Stimulated activated CD8-positive, alpha-beta memory T cell treated with anti-CD3 and anti-CD28 coated beads, Interleukin-4, amount 100 ng/mL, for 1 hour (primary cell): ENCODE measurements at regions not wholly inside any gene's neighbourhood (a gene's known extent, or its start where the extent isn't known, plus 50 kb on each side); places are given as distances from the start of the nearest gene placed in this dataset.

Experiments
- DNase-seq, 2 donors: peaks; one replicate each; pipeline ENCODE4 v3.0.0-alpha.2; 2020; ENCODE audit warnings: low read depth in 2 of 2, low spot score in 1 of 2

- DNase-seq = no peak
These were observed 318.9 kb downstream of the CTTN start for GRCh38 chr11:70716986-70717775.

- no peak for DNase-seq
These were observed 319.7 kb downstream of the CTTN start for GRCh38 chr11:70717936-70718595.

- DNase-seq = no peak
These were observed 321.2 kb downstream of the CTTN start for GRCh38 chr11:70719516-70719915.

GRCh38 chr11:70720281-70720680 is 322.0 kb downstream of the CTTN start:
- DNase-seq = no peak

- no peak for DNase-seq
These were observed 322.7 kb downstream of the CTTN start for GRCh38 chr11:70721006-70721405.

- DNase-seq = no peak
These were observed 326.9 kb downstream of the CTTN start for GRCh38 chr11:70725278-70725677.

- DNase-seq = no peak
These were observed 327.4 kb downstream of the CTTN start for GRCh38 chr11:70725739-70726138.

- DNase-seq = no peak
These were observed 328.7 kb downstream of the CTTN start for GRCh38 chr11:70727021-70727420.

GRCh38 chr11:70727899-70728620 is 329.7 kb downstream of the CTTN start:
- no peak for DNase-seq

- DNase-seq = no peak
These were observed 331.6 kb downstream of the CTTN start for GRCh38 chr11:70729949-70730348.

GRCh38 chr11:70730411-70730810 is 332.1 kb downstream of the CTTN start:
- DNase-seq = no peak

- DNase-seq = no peak
These were observed 333.1 kb downstream of the CTTN start for GRCh38 chr11:70731271-70732022.

GRCh38 chr11:70732023-70732880 is 333.9 kb downstream of the CTTN start:
- no peak for DNase-seq

- no peak for DNase-seq
These were observed 334.5 kb downstream of the CTTN start for GRCh38 chr11:70732881-70733196.

- no peak for DNase-seq
These were observed 335.3 kb downstream of the CTTN start for GRCh38 chr11:70733327-70734325.

- no peak for DNase-seq
These were observed 336.1 kb downstream of the CTTN start for GRCh38 chr11:70734379-70734778.

GRCh38 chr11:70734911-70735310 is 336.6 kb downstream of the CTTN start:
- no peak for DNase-seq

GRCh38 chr11:70735976-70736375 is 337.6 kb downstream of the CTTN start:
- DNase-seq = no peak

- DNase-seq = no peak
These were observed 338.1 kb downstream of the CTTN start for GRCh38 chr11:70736461-70736860.
